Sigmoid colon (tissue), 4 donors: ENCODE measurements at regions not wholly inside any gene's neighbourhood (a gene's known extent, or its start where the extent isn't known, plus 50 kb on each side); places are given as distances from the start of the nearest gene placed in this dataset.

Experiments
- CTCF ChIP-seq, 4 experiments: fragments of 450-650 bp in 3 of 4; fragments of 200-600 bp in 1 of 4; IDR thresholded peaks; one replicate each; pipeline ENCODE4 v1.5.1; 2016 to 2019; ENCODE audit warnings: antibody characterized with exemption in 4 of 4, mild to moderate bottlenecking in 3 of 4, moderate library complexity in 2 of 4
- EP300 ChIP-seq, 4 donors: sonication (generic); formaldehyde crosslinking; IDR thresholded peaks; one replicate each; pipeline ENCODE4 v1.6.1; 2017; ENCODE audit warnings: antibody characterized with exemption in 4 of 4
- POLR2A ChIP-seq, 2 donors: fragments of 450-650 bp; IDR thresholded peaks; one replicate each; pipeline ENCODE4 v1.6.1; 2016; ENCODE audit warnings: antibody characterized with exemption in 2 of 2, mild to moderate bottlenecking in 2 of 2, moderate library complexity in 2 of 2

- no peak for TF ChIP-seq CTCF (IDR thresholded peaks at IDR 0.05)
- TF ChIP-seq EP300 (IDR thresholded peaks at IDR 0.05), result no peak
- no peak for TF ChIP-seq POLR2A (IDR thresholded peaks at IDR 0.05)
Measured at GRCh38 chr4:11011249-11011648, 326.7 kb upstream of the CLNK start.
